IMR-90 (cell line): ENCODE measurements at regions not wholly inside any gene's neighbourhood (a gene's known extent, or its start where the extent isn't known, plus 50 kb on each side); places are given as distances from the start of the nearest gene placed in this dataset.

Source experiments
- ATAC-seq: fragments of 200-7000 bp; cut with Tn5 transposase; 2 replicates; pipeline ENCODE4 v1.9.1; 2020; ENCODE audit warnings: low read depth, mild to moderate bottlenecking, moderate library complexity
- BruUV-seq: library from RNA; stranded (reverse); fragments of 400-500 nt; replicated peaks from 2 replicates; lab custom pipeline; 2021; lab: Mats Ljungman, UMichigan
- CTCF ChIA-PET: fragments of 300-600 bp; formaldehyde crosslinking; extraction: SDS; loops from one replicate; lab custom pipeline; 2021; ENCODE audit warnings: antibody characterized with exemption; lab: Yijun Ruan, JAX
- POLR2A ChIA-PET: fragments of 300-600 bp; sonication (Branson Sonifier 250); formaldehyde crosslinking; loops from one replicate; lab custom pipeline; 2022; ENCODE audit warnings: antibody characterized with exemption; ENCODE audit not compliant: unreplicated experiment; lab: Charles Lee
- DNase-seq: peaks from one replicate; pipeline ENCODE4 v3.0.0; 2013
- H2AFZ ChIP-seq: replicated peaks from 2 replicates; pipeline ENCODE3; 2013; ENCODE audit warnings: low read length, mild to moderate bottlenecking; ENCODE audit not compliant: poor library complexity
- H2AK5ac ChIP-seq: 2 replicates; pipeline ENCODE4 v1.6.1; 2013; ENCODE audit warnings: low read depth, low read length, inconsistent platforms
- H2AK9ac ChIP-seq: replicated peaks from 2 replicates; pipeline ENCODE3; 2013; ENCODE audit warnings: mild to moderate bottlenecking, low read depth, low read length, moderate library complexity; ENCODE audit not compliant: poor library complexity
- H2BK120ac ChIP-seq: 2 replicates; pipeline ENCODE4 v1.6.1; 2013; ENCODE audit warnings: low read depth, low read length, inconsistent platforms
- H2BK15ac ChIP-seq: 3 replicates; pipeline ENCODE4 v1.6.1; 2013; ENCODE audit warnings: low read depth, low read length, inconsistent platforms
- H2BK20ac ChIP-seq: 2 replicates; pipeline ENCODE4 v1.6.1; 2013; ENCODE audit warnings: low read depth, mild to moderate bottlenecking, inconsistent platforms, low read length, moderate library complexity
- H2BK5ac ChIP-seq: 2 replicates; pipeline ENCODE4 v1.6.1; 2013; ENCODE audit warnings: mild to moderate bottlenecking, low read depth, low read length, inconsistent platforms; ENCODE audit not compliant: poor library complexity, severe bottlenecking
- H3K14ac ChIP-seq: replicated peaks from 2 replicates; pipeline ENCODE4 v1.6.1; 2013; ENCODE audit warnings: low read depth, low read length, inconsistent platforms
- H3K18ac ChIP-seq: 2 replicates; pipeline ENCODE4 v1.6.1; 2013; ENCODE audit warnings: low read depth, low read length, control low read depth
- H3K23ac ChIP-seq: 2 replicates; pipeline ENCODE4 v1.6.1; 2013; ENCODE audit warnings: low read depth, low read length, inconsistent platforms
- H3K27ac ChIP-seq: 2 replicates; pipeline ENCODE4 v1.5.1; 2013; ENCODE audit warnings: mild to moderate bottlenecking, control low read depth, low read length; ENCODE audit not compliant: insufficient read depth
- H3K27me3 ChIP-seq: 2 replicates; pipeline ENCODE4 v1.6.1; 2013; ENCODE audit warnings: low read length; ENCODE audit not compliant: control insufficient read depth, insufficient read depth
- H3K36me3 ChIP-seq: 2 replicates; pipeline ENCODE4 v1.6.1; 2013; ENCODE audit warnings: low read length, mixed read lengths; ENCODE audit not compliant: control insufficient read depth, insufficient read depth
- H3K4ac ChIP-seq: 2 replicates; pipeline ENCODE4 v1.6.1; 2013; ENCODE audit warnings: low read depth, low read length, inconsistent platforms
- H3K4me1 ChIP-seq: 2 replicates; pipeline ENCODE4 v1.6.1; 2013; ENCODE audit warnings: low read length, mixed read lengths; ENCODE audit not compliant: control insufficient read depth, insufficient read depth
- H3K4me2 ChIP-seq: 2 replicates; pipeline ENCODE4 v1.6.1; 2013; ENCODE audit warnings: low read depth, mild to moderate bottlenecking, control low read depth, low read length, moderate library complexity
- H3K4me3 ChIP-seq: 2 replicates; pipeline ENCODE4 v1.5.1; 2013; ENCODE audit warnings: low read depth, mild to moderate bottlenecking, control low read depth, low read length, moderate library complexity; ENCODE audit not compliant: insufficient read depth
- H3K56ac ChIP-seq: 2 replicates; pipeline ENCODE4 v1.6.1; 2013; ENCODE audit warnings: low read length, inconsistent platforms; ENCODE audit not compliant: insufficient read depth; ENCODE audit errors: extremely low read depth
- H3K79me1 ChIP-seq, 2 experiments: 2 replicates each; pipeline ENCODE4 v1.6.1; 2013; ENCODE audit warnings: low read length in 2 of 2, inconsistent platforms in 1 of 2, low read depth in 1 of 2
- H3K9ac ChIP-seq: 2 replicates; pipeline ENCODE4 v1.6.1; 2013; ENCODE audit warnings: low read depth, low read length, control low read depth
- H3K9me1 ChIP-seq: 2 replicates; pipeline ENCODE4 v1.6.1; 2013; ENCODE audit warnings: low read length, inconsistent platforms; ENCODE audit not compliant: insufficient read depth
- H3K9me3 ChIP-seq: 2 replicates; pipeline ENCODE4 v1.6.1; 2013; ENCODE audit warnings: low read length; ENCODE audit not compliant: control insufficient read depth, insufficient read depth
- H4K20me1 ChIP-seq: 2 replicates; pipeline ENCODE4 v1.6.1; 2013; ENCODE audit warnings: low read length, inconsistent platforms; ENCODE audit not compliant: insufficient read depth
- H4K5ac ChIP-seq: 2 replicates; pipeline ENCODE4 v1.6.1; 2013; ENCODE audit warnings: mild to moderate bottlenecking, low read depth, low read length, control low read depth
- H4K8ac ChIP-seq, 2 experiments: 2 replicates each; pipeline ENCODE4 v1.6.1; 2013; ENCODE audit warnings: low read depth in 2 of 2, low read length in 2 of 2, control low read depth in 1 of 2, inconsistent platforms in 1 of 2
- H4K91ac ChIP-seq: 2 replicates; pipeline ENCODE4 v1.6.1; 2013; ENCODE audit warnings: low read depth, low read length, inconsistent platforms; ENCODE audit not compliant: insufficient read depth
- ELK1 ChIP-seq: fragments of 150-350 bp; IDR thresholded peaks from 2 replicates; pipeline ENCODE4 v1.6.1; 2016; ENCODE audit warnings: low read depth, mild to moderate bottlenecking, low read length, moderate library complexity, borderline replicate concordance
- MXI1 ChIP-seq: IDR thresholded peaks from 2 replicates; pipeline ENCODE4 v1.6.1; 2012; ENCODE audit warnings: low read depth, mild to moderate bottlenecking, low read length, moderate library complexity, borderline replicate concordance
- RCOR1 ChIP-seq: IDR thresholded peaks from 2 replicates; pipeline ENCODE4 v1.6.1; 2012; ENCODE audit warnings: mild to moderate bottlenecking, low read length, improper control_type of control experiment; ENCODE audit not compliant: insufficient replicate concordance
- WGBS, 2 experiments: methylation state at CpG; one replicate each; pipeline versions ENCODE4 v1.1.5 to v1.1.7; 2013; ENCODE audit warnings: missing lambda C conversion rate in 2 of 2; ENCODE audit not compliant: insufficient read length in 1 of 2; ENCODE audit errors: extremely low coverage in 2 of 2; 5-methylcytosine and 5-hydroxymethylcytosine counted together
- dilution Hi-C: fragments of 300-500 bp; cut with HindIII; formaldehyde crosslinking; loops from one replicate; pipeline ENCODE4 v1.14.3; 2018; ENCODE audit warnings: low sequenced_read_pairs; ENCODE audit not compliant: unreplicated experiment
- in situ Hi-C: fragments of 300-500 bp; cut with MboI; formaldehyde crosslinking; loops from 3 replicates; pipeline ENCODE4 v1.14.3; 2019; ENCODE audit warnings: low sequenced_read_pairs, inconsistent platforms, mixed read lengths
- intact Hi-C: fragments of 100-400 bp; cut with micrococcal nuclease; formaldehyde crosslinking; loops from 2 replicates; pipeline ENCODE4 v1.10.0; 2022

DNA sequence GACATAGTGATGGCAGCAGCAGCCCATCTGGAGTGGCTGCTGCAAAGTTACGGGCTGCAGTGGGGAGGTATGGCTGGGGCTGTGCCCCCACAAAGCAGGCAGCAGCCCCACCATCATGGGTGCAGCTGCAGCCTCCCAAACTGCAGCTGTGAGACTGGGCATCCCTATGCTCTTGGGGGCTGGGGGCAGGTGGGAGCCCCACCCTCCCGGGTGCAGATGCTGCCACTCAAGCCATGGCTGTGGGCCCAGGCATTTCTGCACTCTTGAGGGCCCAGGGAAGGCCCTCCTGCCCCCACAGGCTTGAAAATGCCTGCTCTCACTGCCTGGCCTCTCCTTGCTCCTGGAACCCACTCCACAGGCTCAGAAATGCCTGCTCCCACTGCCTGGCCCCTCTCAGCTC is 389.4 kb downstream of the TEX13C start:
- CTCF ChIA-PET = no interaction called here
- Histone ChIP-seq H2AK5ac (no peak overlapping the region), H3K18ac (no peak overlapping the region), H3K4me1 (no peaks in the 10 kb centered on the region), H4K5ac (no peak overlapping the region), H2BK5ac (no peak overlapping the region), H2BK120ac (no peak overlapping the region), H4K91ac (no peak overlapping the region), H2BK20ac (no peak overlapping the region), H3K27ac (no peak overlapping the region), H4K8ac (no peak overlapping the region), H3K79me1 (no peaks in the 10 kb centered on the region), H3K9ac (no peak overlapping the region), H2BK15ac (no peak overlapping the region), H3K9me3 (peaks cover 3% of the 10 kb centered on the region; the same call in 1 of the 2 replicates), H4K20me1 (no peaks in the 10 kb centered on the region), H3K56ac (no peak overlapping the region), H2AFZ (no peak overlapping the region), H3K27me3 (no peaks in the 10 kb centered on the region), H3K9me1 (no peaks in the 10 kb centered on the region), H3K14ac (no peak overlapping the region), H2AK9ac (no peak overlapping the region), H3K36me3 (no peaks in the 10 kb centered on the region), H3K4ac (no peak overlapping the region), H3K23ac (no peak overlapping the region), H3K4me3 (no peak overlapping the region), H3K4me2 (no peak overlapping the region)
- POLR2A ChIA-PET = no interaction called here
- ATAC-seq (no peak), DNase-seq (no peak)
- intact Hi-C loops (no loop called here), dilution Hi-C loops (no loop called here), in situ Hi-C loops (no loop called here)
- no TSS peak for BruUV-seq
- TF ChIP-seq RCOR1 (no peak), ELK1 (no peak), MXI1 (no peak)
- 0% methylated on average over 1 of the region's 2 CpGs; no CpG with 5 or more reads in 1 of the 2 experiments for WGBS, 2 experiments
